GM18873 (cell line): ENCODE measurements at regions not wholly inside any gene's neighbourhood (a gene's known extent, or its start where the extent isn't known, plus 50 kb on each side); places are given as distances from the start of the nearest gene placed in this dataset.
A peak's percentile ranks its signal among the peaks of the same experiment; 100 is the strongest.

Source experiments
- ATAC-seq: cut with Tn5 transposase; IDR thresholded peaks from one replicate; pipeline ENCODE4 v1.9.1; 2021; ENCODE audit warnings: mild to moderate bottlenecking, moderate library complexity, moderate number of reproducible peaks; ENCODE audit not compliant: unreplicated experiment, low FRiP score

DNA sequence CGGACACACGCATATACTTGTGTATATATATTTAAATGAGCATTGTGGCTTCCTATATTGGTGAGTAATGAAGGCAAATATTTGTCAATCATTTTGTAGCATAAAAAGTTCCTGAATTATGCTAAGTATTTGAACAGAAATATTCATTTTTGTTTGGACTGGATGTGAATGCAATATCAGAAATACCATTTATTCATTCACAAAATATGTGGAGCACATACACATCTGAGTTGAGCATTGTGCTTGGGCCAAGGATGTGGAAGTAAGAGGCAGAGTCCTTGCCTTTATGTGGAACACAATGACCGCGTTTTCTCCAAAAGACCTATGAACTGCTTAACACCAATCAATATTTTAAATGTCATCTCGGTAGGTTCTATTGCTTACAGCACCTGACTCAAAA lies 1086.5 kb downstream of the NR2F1-AS1 start:
- no peak for ATAC-seq

DNA sequence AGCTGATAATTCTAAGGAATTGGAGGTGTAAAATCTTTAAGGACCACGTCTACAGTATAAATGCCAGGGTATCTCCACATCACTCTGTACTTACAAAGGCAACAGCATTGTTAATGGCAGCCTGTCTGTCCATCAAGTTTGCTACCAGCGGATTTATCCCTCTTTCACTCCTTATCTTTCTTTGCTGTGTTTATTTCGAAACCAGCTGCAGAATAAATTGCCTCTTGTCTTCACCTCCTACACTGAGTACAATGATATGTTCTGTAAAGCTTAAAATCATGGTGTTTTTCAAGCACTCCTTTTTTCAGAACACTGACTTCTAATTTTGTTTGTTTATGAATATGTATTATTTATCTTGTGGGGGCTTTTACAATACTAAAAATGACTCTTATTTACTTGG lies 1088.1 kb downstream of the NR2F1-AS1 start:
- ATAC-seq: no peak

DNA sequence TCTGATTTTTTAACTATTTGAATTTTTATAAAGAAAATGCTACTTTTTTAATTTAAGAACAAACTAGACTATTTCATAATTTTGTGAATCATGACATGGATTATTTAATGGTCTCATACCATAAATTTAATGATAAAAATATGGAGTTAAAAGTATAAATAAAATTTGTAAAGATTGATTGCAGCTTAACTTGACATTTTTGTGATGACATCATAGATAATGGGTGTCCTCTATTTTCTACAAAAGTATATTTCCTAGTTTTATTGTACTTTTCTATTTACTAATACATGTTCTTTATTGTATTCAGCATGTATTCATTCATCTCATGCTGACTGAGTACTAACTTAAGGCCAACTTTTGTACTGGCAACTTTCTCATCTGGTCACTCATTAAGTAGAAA lies 1096.5 kb downstream of the NR2F1-AS1 start:
- no peak for ATAC-seq

DNA sequence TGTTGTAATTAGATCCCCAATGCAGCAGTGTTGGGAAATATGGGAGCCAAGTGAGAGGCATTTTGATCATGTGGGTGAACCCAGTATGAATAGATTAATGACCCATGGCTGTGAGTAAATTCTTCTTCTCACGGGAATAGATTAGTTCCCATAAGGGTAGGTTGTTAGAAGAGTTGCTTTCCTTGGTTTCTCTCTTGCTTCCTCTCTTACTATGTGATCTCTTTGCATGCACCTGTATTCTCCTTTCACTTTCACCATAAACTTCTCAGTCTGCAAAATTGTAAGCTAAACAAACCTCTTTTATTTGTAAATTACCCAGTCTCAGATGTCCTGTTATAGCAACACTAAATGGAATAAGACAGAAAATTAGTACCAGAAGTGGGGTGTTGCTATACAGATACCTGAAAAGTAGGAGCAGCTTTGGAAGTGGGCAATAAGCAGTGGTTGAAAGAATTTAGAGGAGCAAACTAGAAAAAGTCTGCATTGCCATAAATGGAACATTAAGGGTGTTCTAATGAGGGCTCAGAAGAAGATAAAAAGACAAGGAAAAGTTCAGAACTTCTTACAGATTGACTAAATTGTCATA lies 1090.0 kb upstream of the ARRDC3 start:
- no peak for ATAC-seq

- ATAC-seq: no peak
Observed at GRCh38 chr5:92471861-92472260, 1088.7 kb upstream of the ARRDC3 start.

GRCh38 chr5:92470770-92471169 lies 1087.7 kb upstream of the ARRDC3 start:
- no peak for ATAC-seq

DNA sequence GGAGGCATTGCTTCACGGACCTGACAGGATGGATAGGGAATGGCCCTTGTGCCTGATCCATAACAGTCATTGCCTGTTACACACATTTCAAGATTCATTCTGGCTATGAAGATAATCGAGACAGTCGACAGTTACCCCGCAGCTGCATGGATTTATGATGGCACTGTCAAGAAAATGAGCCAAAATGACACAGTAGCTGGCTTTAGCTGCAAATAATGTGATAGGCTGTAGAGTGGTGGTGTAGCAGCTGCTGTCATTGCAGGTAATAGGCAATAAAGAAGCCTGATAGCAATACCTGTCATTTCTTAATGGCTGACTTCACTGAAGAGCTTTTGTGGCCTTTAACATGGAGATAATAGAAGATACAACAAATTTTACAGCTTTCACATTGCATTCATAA lies 1085.2 kb upstream of the ARRDC3 start:
- no peak for ATAC-seq

- ATAC-seq: no peak
Observed at GRCh38 chr5:92467695-92468094, 1084.6 kb upstream of the ARRDC3 start.

DNA sequence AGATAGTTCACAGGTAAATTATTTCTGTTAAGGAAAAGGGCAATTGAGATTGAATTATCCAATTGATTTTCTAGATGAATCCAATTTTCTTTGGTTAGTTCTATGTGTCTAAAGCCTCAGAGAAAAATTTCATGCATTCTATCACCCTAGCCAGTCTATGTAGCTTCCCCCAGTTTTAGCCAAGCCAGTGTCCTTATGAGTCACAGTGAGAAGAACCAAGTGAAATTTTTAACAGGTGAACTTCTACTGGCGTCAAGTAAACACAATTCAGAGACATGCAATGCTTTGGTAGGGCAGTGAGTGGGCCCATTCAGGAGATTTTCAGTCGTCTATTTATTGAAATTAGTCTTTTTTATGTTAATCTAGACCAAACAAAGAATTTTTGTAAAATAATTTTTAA lies 1077.4 kb upstream of the ARRDC3 start:
- ATAC-seq: no peak

DNA sequence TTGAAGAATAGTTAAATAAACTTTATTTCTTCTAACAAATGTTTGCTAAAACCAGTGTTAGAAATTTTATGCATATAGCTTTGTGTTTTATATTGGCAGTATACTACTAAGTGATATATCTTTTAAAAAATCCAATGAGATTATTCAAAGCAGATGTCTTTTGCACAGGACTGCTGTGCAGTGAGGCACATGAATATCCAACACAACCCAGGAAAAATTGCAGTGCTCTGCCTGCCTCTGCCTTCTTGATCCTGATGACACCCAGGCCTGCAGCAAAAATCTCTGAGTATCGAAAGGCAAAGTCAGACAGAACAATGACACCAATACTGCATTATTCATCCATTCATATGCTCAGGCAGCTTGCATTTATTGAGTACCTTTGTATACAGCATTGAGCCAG lies 1076.5 kb upstream of the ARRDC3 start:
- ATAC-seq: no peak

DNA sequence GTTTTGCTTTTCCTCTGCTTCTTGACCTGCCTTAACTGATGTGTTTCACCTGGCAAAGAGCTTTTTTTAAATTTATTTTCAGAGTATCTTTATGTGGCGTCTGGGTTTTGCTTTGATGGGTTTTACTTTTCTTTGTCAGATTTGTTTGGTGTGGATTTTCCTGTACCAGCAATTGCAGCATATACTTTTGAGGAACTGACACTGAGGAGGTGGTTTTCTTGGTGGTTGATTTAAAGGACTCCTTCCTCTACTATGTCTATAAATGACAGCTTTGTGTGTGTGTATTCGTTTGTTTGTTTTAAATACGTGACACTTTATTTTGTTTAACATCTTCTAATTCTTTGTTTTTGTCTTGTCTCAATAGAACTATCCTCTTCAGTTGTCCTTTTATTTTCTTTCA lies 1071.9 kb upstream of the ARRDC3 start:
- ATAC-seq: peak; percentile 86

DNA sequence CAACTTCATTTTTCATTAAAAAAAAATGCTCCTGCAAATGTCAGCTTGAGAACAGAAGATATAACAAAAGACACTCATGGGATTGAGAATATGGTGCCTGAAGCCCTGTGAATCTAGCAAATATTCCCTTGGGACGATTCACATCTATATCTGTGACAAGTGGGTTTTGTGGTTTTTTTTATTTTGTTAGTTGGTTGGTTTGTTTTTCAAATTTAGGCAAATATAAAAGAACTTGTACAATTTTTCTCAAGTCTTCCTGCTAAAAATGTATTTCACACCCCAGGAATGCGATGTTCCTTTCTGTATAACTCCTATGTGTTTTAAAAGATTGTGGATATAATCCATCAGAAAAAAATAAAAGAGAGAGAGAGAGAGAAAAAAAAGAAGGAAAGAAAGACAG lies 1061.8 kb upstream of the ARRDC3 start:
- no peak for ATAC-seq

DNA sequence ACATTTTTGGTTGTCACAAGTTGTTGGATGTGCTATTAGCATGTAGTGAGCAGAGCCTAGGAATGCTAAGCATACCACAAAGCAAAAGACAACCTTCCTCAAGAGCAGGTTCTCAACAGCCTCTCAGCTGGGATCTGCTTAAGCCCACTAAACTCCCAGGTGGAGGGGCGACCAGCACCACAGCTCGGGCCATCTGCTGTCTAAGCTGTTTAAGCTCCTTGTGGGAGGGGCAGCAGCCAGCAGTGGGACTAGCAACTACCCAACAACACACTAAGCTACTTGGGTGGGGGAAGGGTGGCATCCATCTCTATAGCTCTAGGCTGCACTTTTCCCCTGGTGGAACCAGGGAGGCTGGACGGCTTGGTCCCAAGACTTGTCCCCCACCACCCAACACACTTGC lies 1052.7 kb upstream of the ARRDC3 start:
- ATAC-seq: no peak

- ATAC-seq: no peak
Observed at GRCh38 chr5:92429646-92430045, 1046.5 kb upstream of the ARRDC3 start.

GRCh38 chr5:92428415-92428814 lies 1045.3 kb upstream of the ARRDC3 start:
- ATAC-seq: no peak

DNA sequence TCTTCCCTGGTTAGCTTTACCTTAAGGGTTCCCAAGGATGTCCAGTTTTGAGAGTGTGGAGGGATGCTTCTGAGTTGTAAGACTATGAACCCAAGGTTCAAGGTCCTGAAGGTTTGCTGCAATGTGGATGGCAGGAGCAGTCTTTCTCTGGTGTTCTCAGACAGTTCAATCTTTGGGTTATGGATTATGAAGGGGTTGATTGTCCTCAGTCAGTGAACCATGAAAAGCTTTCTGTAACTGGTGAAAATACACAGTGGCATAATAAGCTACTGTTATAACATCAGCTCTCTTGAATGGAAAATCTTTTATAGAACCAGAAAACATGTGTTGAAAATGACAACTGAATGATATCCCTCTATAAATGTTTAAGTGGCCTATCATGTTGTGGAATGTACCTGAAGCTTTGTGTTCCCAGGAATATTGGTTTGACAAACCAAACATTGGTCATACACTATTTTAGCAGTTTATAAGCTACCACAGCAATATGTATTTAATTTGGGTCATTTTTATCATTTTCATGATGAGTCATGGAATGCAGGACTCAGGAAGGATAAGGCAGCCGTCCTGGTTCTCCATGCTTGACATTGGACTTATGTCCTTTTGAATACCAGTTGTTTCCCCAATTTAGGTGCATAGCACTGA lies 1041.8 kb upstream of the ARRDC3 start:
- ATAC-seq: no peak

- no peak for ATAC-seq
Observed at GRCh38 chr5:92421942-92422341, 1038.8 kb upstream of the ARRDC3 start.

DNA sequence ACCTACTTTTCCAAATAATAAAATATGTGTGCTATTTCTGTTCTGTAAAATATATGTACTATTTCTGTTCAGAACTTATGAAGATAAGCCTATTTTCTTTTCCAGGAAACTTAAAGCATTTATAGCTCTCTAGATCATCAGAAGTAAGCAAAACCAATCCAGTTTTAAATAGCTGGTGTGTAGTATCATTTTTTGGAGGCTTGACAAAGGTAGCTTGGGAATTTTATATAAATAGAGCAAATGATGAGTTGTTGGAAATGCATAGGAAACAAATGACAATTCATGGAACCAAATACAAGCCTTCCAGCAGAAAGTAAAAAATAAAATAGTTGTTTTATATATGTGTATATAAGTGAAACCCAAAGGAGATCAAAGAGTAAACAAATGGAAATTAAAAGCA lies 1038.1 kb upstream of the ARRDC3 start:
- no peak for ATAC-seq

DNA sequence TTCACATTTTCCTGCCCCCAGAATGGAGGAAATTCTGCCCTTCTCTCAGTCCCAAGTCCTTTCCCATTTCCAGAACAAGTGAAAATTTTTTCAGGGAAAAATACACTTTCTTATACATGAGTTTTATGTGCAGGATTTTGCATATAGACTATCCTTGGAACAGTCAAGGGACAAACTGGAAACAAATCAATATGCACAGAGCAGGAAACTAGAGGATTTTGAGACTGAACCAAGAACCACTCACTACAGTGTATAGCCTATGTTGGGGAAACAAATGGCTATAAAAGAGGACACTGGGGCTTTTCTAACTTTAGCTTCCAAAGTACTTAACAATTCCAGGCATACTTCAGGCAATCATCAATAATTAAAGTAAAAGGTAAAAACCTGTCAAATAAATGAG lies 1036.1 kb upstream of the ARRDC3 start:
- ATAC-seq: no peak

- no peak for ATAC-seq
Observed at GRCh38 chr5:92418341-92418740, 1035.2 kb upstream of the ARRDC3 start.

DNA sequence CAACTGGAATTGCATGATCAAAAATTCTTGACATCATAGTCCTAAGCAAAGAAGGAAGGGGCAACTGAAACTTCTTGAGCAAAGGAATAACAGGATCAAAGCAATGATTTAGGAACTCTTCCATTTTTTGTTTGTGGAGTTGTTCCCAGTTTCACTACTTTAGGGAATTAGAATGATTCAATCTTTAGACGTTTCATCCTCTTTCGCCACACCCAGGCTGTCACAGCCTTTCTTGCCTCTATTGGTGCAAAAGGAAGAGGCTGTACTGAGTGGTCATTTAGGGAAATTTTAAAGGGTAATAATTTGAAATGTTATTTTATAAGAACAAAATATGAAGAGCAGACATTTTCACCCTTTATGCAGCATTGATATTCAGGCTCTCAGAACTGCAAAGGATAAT lies 1026.0 kb upstream of the ARRDC3 start:
- no peak for ATAC-seq

DNA sequence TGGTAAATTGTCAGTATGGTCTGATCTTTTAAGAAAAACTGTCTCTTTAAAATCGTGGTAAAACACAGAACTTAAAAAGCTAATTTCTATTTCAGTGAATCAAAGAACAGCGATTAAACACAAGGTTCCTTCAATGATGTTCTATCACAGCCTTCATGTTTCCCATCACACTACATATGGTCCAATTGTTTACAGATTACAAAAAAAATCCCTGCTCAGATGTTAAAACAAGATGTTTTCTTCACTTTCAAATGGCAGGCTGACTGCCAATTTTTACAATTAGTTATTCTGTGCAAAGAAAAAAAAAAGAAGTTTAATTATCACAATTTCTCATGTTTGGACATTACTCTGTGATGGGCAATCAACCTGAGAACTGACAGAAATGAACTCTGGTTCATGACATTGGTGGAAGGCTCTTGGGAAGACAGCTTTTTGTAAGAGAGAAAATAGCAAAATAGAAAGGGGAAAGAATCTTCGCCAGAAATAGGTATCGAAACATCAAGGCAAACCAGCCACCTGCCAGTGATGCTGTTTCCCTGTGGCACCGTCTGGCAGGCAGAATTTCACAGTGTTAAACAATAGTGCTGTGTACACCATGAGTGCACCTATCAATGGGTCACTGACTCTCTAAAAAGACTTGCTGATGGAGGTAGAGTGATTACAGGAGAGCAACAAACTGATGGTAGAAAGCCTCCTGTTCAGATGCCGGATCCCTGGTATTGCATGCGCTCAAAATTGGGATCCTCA lies 1020.0 kb upstream of the ARRDC3 start:
- no peak for ATAC-seq
